AG09319 (cell line): ENCODE measurements at regions not wholly inside any gene's neighbourhood (a gene's known extent, or its start where the extent isn't known, plus 50 kb on each side); places are given as distances from the start of the nearest gene placed in this dataset.

Experiments
- DNase-seq: peaks from one replicate; pipeline ENCODE4 v3.0.0-alpha.2; 2010; ENCODE audit warnings: low read depth; ENCODE audit errors: extremely low read depth
- TF ChIP-seq, protein P1 (sequence below): IDR thresholded peaks from 2 replicates; pipeline ENCODE4 v1.5.1; 2011; ENCODE audit warnings: low read depth, mild to moderate bottlenecking, inconsistent platforms, low read length, moderate library complexity

DNA sequence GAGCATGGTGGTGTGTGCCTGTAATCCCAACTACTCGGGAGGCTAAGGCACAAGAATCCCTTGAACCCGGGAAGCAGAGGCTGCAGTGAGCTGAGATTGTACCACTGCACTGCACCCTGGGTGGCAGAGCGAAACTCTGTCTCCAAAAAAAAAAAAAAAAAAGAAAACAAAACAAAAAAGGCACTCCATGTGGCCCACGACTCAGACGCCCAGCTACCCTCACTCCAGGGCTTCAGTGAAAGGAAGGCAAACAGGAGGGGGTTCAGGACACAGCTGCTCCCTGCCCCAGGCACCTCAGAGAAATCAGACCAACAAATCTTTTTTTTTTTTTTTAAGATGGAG is 91.7 kb downstream of the LITAF start:
- TF ChIP-seq, protein P1, sequence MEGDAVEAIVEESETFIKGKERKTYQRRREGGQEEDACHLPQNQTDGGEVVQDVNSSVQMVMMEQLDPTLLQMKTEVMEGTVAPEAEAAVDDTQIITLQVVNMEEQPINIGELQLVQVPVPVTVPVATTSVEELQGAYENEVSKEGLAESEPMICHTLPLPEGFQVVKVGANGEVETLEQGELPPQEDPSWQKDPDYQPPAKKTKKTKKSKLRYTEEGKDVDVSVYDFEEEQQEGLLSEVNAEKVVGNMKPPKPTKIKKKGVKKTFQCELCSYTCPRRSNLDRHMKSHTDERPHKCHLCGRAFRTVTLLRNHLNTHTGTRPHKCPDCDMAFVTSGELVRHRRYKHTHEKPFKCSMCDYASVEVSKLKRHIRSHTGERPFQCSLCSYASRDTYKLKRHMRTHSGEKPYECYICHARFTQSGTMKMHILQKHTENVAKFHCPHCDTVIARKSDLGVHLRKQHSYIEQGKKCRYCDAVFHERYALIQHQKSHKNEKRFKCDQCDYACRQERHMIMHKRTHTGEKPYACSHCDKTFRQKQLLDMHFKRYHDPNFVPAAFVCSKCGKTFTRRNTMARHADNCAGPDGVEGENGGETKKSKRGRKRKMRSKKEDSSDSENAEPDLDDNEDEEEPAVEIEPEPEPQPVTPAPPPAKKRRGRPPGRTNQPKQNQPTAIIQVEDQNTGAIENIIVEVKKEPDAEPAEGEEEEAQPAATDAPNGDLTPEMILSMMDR: no peak
- DNase-seq: no peak
